ENCODE measurements at regions not wholly inside any gene's neighbourhood (a gene's known extent, or its start where the extent isn't known, plus 50 kb on each side); places are given as distances from the start of the nearest gene placed in this dataset.
A peak's percentile ranks its signal among the peaks of the same experiment; 100 is the strongest.
"Not testable (repeated sequence)": the region's sequence is repeated elsewhere in the genome, so short reads cannot be mapped to it uniquely, and the experiment has no call there.

GRCh38 chr17:21551081-21551881 lies 141.0 kb upstream of the KCNJ18 start:
- BruUV-seq (replicated peaks) = no TSS peak
- Histone ChIP-seq H3K27me3 (replicated peaks; ENCODE audit: insufficient read depth, low read depth, low read length, poor library complexity) (no peaks in the 10 kb centered on the region), H3K4me1 (ENCODE audit: insufficient read depth, low read length, poor library complexity, severe bottlenecking) (no peaks in the 10 kb centered on the region), H3K27ac (ENCODE audit: low read depth, low read length, poor library complexity, severe bottlenecking) (peak overlapping the region; percentile 89), H3K36me3 (ENCODE audit: insufficient read depth, low read length, poor library complexity, severe bottlenecking) (no peaks in the 10 kb centered on the region), H3K9me3 (ENCODE audit: low read depth, low read length, poor library complexity, severe bottlenecking) (no peaks in the 10 kb centered on the region), H3K4me3 (ENCODE audit: low read depth, low read length, poor library complexity, severe bottlenecking) (peak overlapping the region; percentile 79)
- POLR2A ChIA-PET (ENCODE audit: low non-redundant PET) = no interaction called here
- CTCF ChIA-PET = no interaction called here
- DNase-seq (ENCODE audit: low spot score) = peak; percentile 83
- intact Hi-C loops (cut with micrococcal nuclease; ENCODE audit: unreplicated experiment) = no loop called here
- TF ChIP-seq CTCF (conservative IDR thresholded peaks at IDR 0.05; ENCODE audit: low read depth, low read length) = no peak
- no peak for TF ChIP-seq EZH2 (IDR thresholded peaks at IDR 0.05; ENCODE audit: borderline replicate concordance, low read depth, low read length, poor library complexity, severe bottlenecking)

- POLR2A ChIA-PET (ENCODE audit: low non-redundant PET); H3K36me3 ChIP-seq (ENCODE audit: insufficient read depth, low read length, poor library complexity, severe bottlenecking); H3K27me3 ChIP-seq (replicated peaks; ENCODE audit: insufficient read depth, low read depth, low read length, poor library complexity); H3K4me1 ChIP-seq (ENCODE audit: insufficient read depth, low read length, poor library complexity, severe bottlenecking); H3K9me3 ChIP-seq (ENCODE audit: low read depth, low read length, poor library complexity, severe bottlenecking); H3K4me3 ChIP-seq (ENCODE audit: low read depth, low read length, poor library complexity, severe bottlenecking); H3K27ac ChIP-seq (ENCODE audit: low read depth, low read length, poor library complexity, severe bottlenecking); intact Hi-C loops (cut with micrococcal nuclease; ENCODE audit: unreplicated experiment); BruUV-seq (replicated peaks); DNase-seq (ENCODE audit: low spot score); CTCF ChIA-PET: not testable (repeated sequence)
Observed at GRCh38 chr17:21558921-21559320, 133.4 kb upstream of the KCNJ18 start.

DNA sequence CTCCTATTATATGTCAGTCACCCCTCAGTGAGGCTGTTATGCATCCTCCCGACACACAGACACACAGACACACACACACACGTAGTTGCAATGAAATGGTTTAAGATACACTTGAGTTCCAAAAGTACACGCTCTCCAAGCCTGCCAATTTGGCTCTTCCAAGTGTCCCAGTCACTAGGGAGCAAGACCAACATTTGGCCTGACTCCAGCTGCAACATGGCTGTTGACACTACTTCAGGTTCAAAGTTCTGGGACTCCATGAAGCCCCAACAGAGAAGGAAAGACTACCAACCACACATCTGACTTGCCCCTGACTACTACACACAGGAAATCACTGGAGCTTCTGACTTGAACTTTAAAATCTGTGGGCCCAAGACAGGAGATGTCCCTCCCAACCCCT lies 128.1 kb upstream of the KCNJ18 start:
- intact Hi-C loops (cut with micrococcal nuclease; ENCODE audit: unreplicated experiment) = no loop called here
- POLR2A ChIA-PET (ENCODE audit: low non-redundant PET) = no interaction called here
- H3K27me3 ChIP-seq (replicated peaks; ENCODE audit: insufficient read depth, low read depth, low read length, poor library complexity) = no peaks in the 10 kb centered on the region
- no peak for TF ChIP-seq CTCF (conservative IDR thresholded peaks at IDR 0.05; ENCODE audit: low read depth, low read length)
- TF ChIP-seq EZH2 (IDR thresholded peaks at IDR 0.05; ENCODE audit: borderline replicate concordance, low read depth, low read length, poor library complexity, severe bottlenecking) = no peak
- H3K4me1 ChIP-seq (ENCODE audit: insufficient read depth, low read length, poor library complexity, severe bottlenecking) = no peaks in the 10 kb centered on the region
- no peak for DNase-seq (ENCODE audit: low spot score)
- no peak overlapping the region for H3K4me3 ChIP-seq (ENCODE audit: low read depth, low read length, poor library complexity, severe bottlenecking)
- no peaks in the 10 kb centered on the region for H3K36me3 ChIP-seq (ENCODE audit: insufficient read depth, low read length, poor library complexity, severe bottlenecking)
- BruUV-seq (replicated peaks) = no TSS peak
- CTCF ChIA-PET = no interaction called here
- peaks cover 2% of the 10 kb centered on the region for H3K9me3 ChIP-seq (ENCODE audit: low read depth, low read length, poor library complexity, severe bottlenecking)
- H3K27ac ChIP-seq (ENCODE audit: low read depth, low read length, poor library complexity, severe bottlenecking) = no peak overlapping the region

DNA sequence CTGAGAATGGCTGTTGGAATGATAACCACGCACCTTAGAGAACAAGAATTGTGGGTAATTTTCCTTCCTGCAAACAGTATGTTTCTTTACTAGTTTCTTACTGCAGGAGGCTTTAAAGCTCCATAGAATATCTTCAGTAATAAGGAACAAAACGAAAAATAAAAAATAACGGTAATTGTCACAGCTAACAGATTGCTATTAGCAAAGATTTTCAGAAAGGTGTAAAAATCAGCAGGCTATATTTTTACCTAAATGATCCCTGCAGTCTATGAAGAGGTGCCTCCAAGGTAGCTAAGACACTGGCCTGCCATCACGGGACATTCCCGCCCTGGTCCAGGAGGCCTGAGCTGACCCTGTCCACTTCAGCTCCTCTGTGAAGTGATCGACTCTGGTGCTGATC lies 127.6 kb upstream of the KCNJ18 start:
- H3K36me3 ChIP-seq (ENCODE audit: insufficient read depth, low read length, poor library complexity, severe bottlenecking); CTCF ChIA-PET; POLR2A ChIA-PET (ENCODE audit: low non-redundant PET); H3K9me3 ChIP-seq (ENCODE audit: low read depth, low read length, poor library complexity, severe bottlenecking); DNase-seq (ENCODE audit: low spot score); H3K27ac ChIP-seq (ENCODE audit: low read depth, low read length, poor library complexity, severe bottlenecking); BruUV-seq (replicated peaks); intact Hi-C loops (cut with micrococcal nuclease; ENCODE audit: unreplicated experiment); H3K27me3 ChIP-seq (replicated peaks; ENCODE audit: insufficient read depth, low read depth, low read length, poor library complexity); H3K4me1 ChIP-seq (ENCODE audit: insufficient read depth, low read length, poor library complexity, severe bottlenecking); H3K4me3 ChIP-seq (ENCODE audit: low read depth, low read length, poor library complexity, severe bottlenecking): not testable (repeated sequence)

DNA sequence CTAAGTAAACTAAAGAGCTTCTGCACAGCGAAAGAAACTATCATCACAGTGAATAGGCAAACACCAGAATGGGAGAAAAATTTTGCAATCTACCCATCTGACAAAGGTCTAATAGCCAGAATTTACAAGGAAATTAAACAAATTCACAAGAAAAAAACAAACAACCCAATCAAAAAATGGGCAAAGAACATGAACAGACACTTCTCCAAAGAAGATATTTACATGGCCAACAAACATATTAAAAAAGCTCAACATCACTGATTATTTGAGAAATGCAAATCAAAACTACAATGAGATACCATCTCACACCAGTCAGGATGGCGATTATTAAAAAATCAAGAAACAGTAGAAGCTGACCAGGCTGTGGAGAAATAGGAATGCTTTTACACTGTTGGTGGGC lies 121.9 kb upstream of the KCNJ18 start:
- H3K36me3 ChIP-seq (ENCODE audit: insufficient read depth, low read length, poor library complexity, severe bottlenecking); H3K27me3 ChIP-seq (replicated peaks; ENCODE audit: insufficient read depth, low read depth, low read length, poor library complexity); H3K4me1 ChIP-seq (ENCODE audit: insufficient read depth, low read length, poor library complexity, severe bottlenecking); H3K27ac ChIP-seq (ENCODE audit: low read depth, low read length, poor library complexity, severe bottlenecking); CTCF ChIA-PET; H3K9me3 ChIP-seq (ENCODE audit: low read depth, low read length, poor library complexity, severe bottlenecking); BruUV-seq (replicated peaks); POLR2A ChIA-PET (ENCODE audit: low non-redundant PET); intact Hi-C loops (cut with micrococcal nuclease; ENCODE audit: unreplicated experiment); H3K4me3 ChIP-seq (ENCODE audit: low read depth, low read length, poor library complexity, severe bottlenecking); DNase-seq (ENCODE audit: low spot score): not testable (repeated sequence)

- DNase-seq (ENCODE audit: low spot score); H3K27ac ChIP-seq (ENCODE audit: low read depth, low read length, poor library complexity, severe bottlenecking); BruUV-seq (replicated peaks); H3K27me3 ChIP-seq (replicated peaks; ENCODE audit: insufficient read depth, low read depth, low read length, poor library complexity); H3K4me1 ChIP-seq (ENCODE audit: insufficient read depth, low read length, poor library complexity, severe bottlenecking); POLR2A ChIA-PET (ENCODE audit: low non-redundant PET); H3K9me3 ChIP-seq (ENCODE audit: low read depth, low read length, poor library complexity, severe bottlenecking); intact Hi-C loops (cut with micrococcal nuclease; ENCODE audit: unreplicated experiment); H3K4me3 ChIP-seq (ENCODE audit: low read depth, low read length, poor library complexity, severe bottlenecking); CTCF ChIA-PET; H3K36me3 ChIP-seq (ENCODE audit: insufficient read depth, low read length, poor library complexity, severe bottlenecking): not testable (repeated sequence)
Observed at GRCh38 chr17:21572148-21572547, 120.2 kb upstream of the KCNJ18 start.
